ENCODE measurements at regions not wholly inside any gene's neighbourhood (a gene's known extent, or its start where the extent isn't known, plus 50 kb on each side); places are given as distances from the start of the nearest gene placed in this dataset.

GRCh38 chr1:93740601-93741031 is 59.0 kb upstream of the BCAR3 start:
- TF ChIP-seq, protein P1, sequence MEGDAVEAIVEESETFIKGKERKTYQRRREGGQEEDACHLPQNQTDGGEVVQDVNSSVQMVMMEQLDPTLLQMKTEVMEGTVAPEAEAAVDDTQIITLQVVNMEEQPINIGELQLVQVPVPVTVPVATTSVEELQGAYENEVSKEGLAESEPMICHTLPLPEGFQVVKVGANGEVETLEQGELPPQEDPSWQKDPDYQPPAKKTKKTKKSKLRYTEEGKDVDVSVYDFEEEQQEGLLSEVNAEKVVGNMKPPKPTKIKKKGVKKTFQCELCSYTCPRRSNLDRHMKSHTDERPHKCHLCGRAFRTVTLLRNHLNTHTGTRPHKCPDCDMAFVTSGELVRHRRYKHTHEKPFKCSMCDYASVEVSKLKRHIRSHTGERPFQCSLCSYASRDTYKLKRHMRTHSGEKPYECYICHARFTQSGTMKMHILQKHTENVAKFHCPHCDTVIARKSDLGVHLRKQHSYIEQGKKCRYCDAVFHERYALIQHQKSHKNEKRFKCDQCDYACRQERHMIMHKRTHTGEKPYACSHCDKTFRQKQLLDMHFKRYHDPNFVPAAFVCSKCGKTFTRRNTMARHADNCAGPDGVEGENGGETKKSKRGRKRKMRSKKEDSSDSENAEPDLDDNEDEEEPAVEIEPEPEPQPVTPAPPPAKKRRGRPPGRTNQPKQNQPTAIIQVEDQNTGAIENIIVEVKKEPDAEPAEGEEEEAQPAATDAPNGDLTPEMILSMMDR (IDR thresholded peaks at IDR 0.05; ENCODE audit: borderline replicate concordance, control extremely low read depth, extremely low read depth, insufficient read depth, missing control alignments), result no peak
- in situ Hi-C loops (cut with MboI; ENCODE audit: low sequenced_read_pairs, unreplicated experiment), result no loop called here
- DNase-seq (ENCODE audit: low spot score), result no peak

- in situ Hi-C loops (cut with MboI; ENCODE audit: low sequenced_read_pairs, unreplicated experiment), result no loop called here
- DNase-seq (ENCODE audit: low spot score), result no peak
- TF ChIP-seq, protein P1 (IDR thresholded peaks at IDR 0.05; ENCODE audit: borderline replicate concordance, control extremely low read depth, extremely low read depth, insufficient read depth, missing control alignments), result no peak
These were observed 58.5 kb upstream of the BCAR3 start for GRCh38 chr1:93740157-93740556.

GRCh38 chr1:93739472-93739871 is 57.8 kb upstream of the BCAR3 start:
- in situ Hi-C loops (cut with MboI; ENCODE audit: low sequenced_read_pairs, unreplicated experiment), result no loop called here
- TF ChIP-seq, protein P1 (IDR thresholded peaks at IDR 0.05; ENCODE audit: borderline replicate concordance, control extremely low read depth, extremely low read depth, insufficient read depth, missing control alignments), result no peak
- no peak for DNase-seq (ENCODE audit: low spot score)

- TF ChIP-seq, protein P1 (IDR thresholded peaks at IDR 0.05; ENCODE audit: borderline replicate concordance, control extremely low read depth, extremely low read depth, insufficient read depth, missing control alignments), result no peak
- in situ Hi-C loops (cut with MboI; ENCODE audit: low sequenced_read_pairs, unreplicated experiment), result no loop called here
- DNase-seq (ENCODE audit: low spot score), result no peak
These were observed 57.3 kb upstream of the BCAR3 start for GRCh38 chr1:93738926-93739325.

GRCh38 chr1:93738075-93738622 is 56.5 kb upstream of the BCAR3 start:
- no peak for DNase-seq (ENCODE audit: low spot score)
- TF ChIP-seq, protein P1 (IDR thresholded peaks at IDR 0.05; ENCODE audit: borderline replicate concordance, control extremely low read depth, extremely low read depth, insufficient read depth, missing control alignments), result no peak
- in situ Hi-C loops (cut with MboI; ENCODE audit: low sequenced_read_pairs, unreplicated experiment), result no loop called here

DNA sequence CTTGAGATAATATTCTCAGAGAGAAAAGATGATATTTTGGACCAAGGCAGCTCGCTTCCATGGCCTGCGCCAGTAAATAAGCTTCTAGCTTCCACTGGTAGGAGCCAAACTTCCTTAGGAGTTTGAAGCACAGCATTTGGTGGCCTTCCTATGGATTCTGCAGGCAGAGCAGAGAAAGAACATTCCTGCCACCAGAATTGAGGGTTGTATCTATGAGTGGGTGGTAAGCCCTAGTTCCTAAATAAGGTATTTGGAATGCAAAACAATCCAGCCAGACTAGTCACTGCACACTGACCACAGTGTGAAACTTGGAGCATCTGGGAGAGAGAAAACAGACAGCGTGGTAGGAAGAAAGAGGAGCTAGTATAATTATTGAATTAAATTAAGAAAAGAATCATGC is 54.1 kb upstream of the BCAR3 start:
- DNase-seq (ENCODE audit: low spot score), result no peak
- in situ Hi-C loops (cut with MboI; ENCODE audit: low sequenced_read_pairs, unreplicated experiment), result no loop called here
- TF ChIP-seq, protein P1 (IDR thresholded peaks at IDR 0.05; ENCODE audit: borderline replicate concordance, control extremely low read depth, extremely low read depth, insufficient read depth, missing control alignments), result no peak

Measured in GM13976 (cell line).